ENCODE measurements at regions not wholly inside any gene's neighbourhood (a gene's known extent, or its start where the extent isn't known, plus 50 kb on each side); places are given as distances from the start of the nearest gene placed in this dataset.
"Not testable (repeated sequence)": the region's sequence is repeated elsewhere in the genome, so short reads cannot be mapped to it uniquely, and the experiment has no call there.

GRCh38 chr3:88467191-88467590, 317.4 kb downstream of the C3orf38 start:
- TF ChIP-seq PAX5 (IDR thresholded peaks at IDR 0.05; ENCODE audit: insufficient read depth, low read length, severe bottlenecking) (no peak), SPI1 (IDR thresholded peaks at IDR 0.05; ENCODE audit: low read depth, low read length) (no peak), POU2F2 (IDR thresholded peaks at IDR 0.05; ENCODE audit: low read depth, low read length) (no peak), TAF1 (IDR thresholded peaks at IDR 0.05; ENCODE audit: low read depth, low read length) (no peak)
- no peak for FAIRE-seq
- no peak for DNase-seq (ENCODE audit: insufficient read length, low spot score)

- DNase-seq (ENCODE audit: insufficient read length, low spot score) (no peak), FAIRE-seq (no peak)
- no peak for TF ChIP-seq PAX5 (IDR thresholded peaks at IDR 0.05; ENCODE audit: insufficient read depth, low read length, severe bottlenecking)
- no peak for TF ChIP-seq POLR2AphosphoS5 (IDR thresholded peaks at IDR 0.05; ENCODE audit: low read depth, low read length)
- TF ChIP-seq SPI1 (IDR thresholded peaks at IDR 0.05; ENCODE audit: low read depth, low read length), result no peak
- TF ChIP-seq POLR2A (IDR thresholded peaks at IDR 0.05; ENCODE audit: low read depth, low read length), result no peak
- no peak for TF ChIP-seq POU2F2 (IDR thresholded peaks at IDR 0.05; ENCODE audit: low read depth, low read length)
These were observed 319.5 kb downstream of the C3orf38 start for GRCh38 chr3:88469216-88469615.

GRCh38 chr3:88478460-88478859, 328.7 kb downstream of the C3orf38 start:
- DNase-seq (ENCODE audit: insufficient read length, low spot score), result no peak
- TF ChIP-seq POLR2A (IDR thresholded peaks at IDR 0.05; ENCODE audit: low read depth, low read length), result no peak
- TF ChIP-seq PAX5 (IDR thresholded peaks at IDR 0.05; ENCODE audit: insufficient read depth, low read length, severe bottlenecking), result no peak
- no peak for TF ChIP-seq TAF1 (IDR thresholded peaks at IDR 0.05; ENCODE audit: low read depth, low read length)
- no peak for TF ChIP-seq POLR2AphosphoS5 (IDR thresholded peaks at IDR 0.05; ENCODE audit: low read depth, low read length)
- no peak for TF ChIP-seq SPI1 (IDR thresholded peaks at IDR 0.05; ENCODE audit: low read depth, low read length)
- no peak for TF ChIP-seq POU2F2 (IDR thresholded peaks at IDR 0.05; ENCODE audit: low read depth, low read length)
- no peak for FAIRE-seq

GRCh38 chr3:88480822-88481221, 331.1 kb downstream of the C3orf38 start:
- no peak for TF ChIP-seq SPI1 (IDR thresholded peaks at IDR 0.05; ENCODE audit: low read depth, low read length)
- TF ChIP-seq POLR2AphosphoS5 (IDR thresholded peaks at IDR 0.05; ENCODE audit: low read depth, low read length), result no peak
- FAIRE-seq, result no peak
- no peak for DNase-seq (ENCODE audit: insufficient read length, low spot score)

GRCh38 chr3:88485001-88485400, 335.2 kb downstream of the C3orf38 start:
- no peak for DNase-seq (ENCODE audit: insufficient read length, low spot score)
- no peak for FAIRE-seq
- no peak for TF ChIP-seq SPI1 (IDR thresholded peaks at IDR 0.05; ENCODE audit: low read depth, low read length)
- no peak for TF ChIP-seq POLR2A (IDR thresholded peaks at IDR 0.05; ENCODE audit: low read depth, low read length)
- TF ChIP-seq POLR2AphosphoS5 (IDR thresholded peaks at IDR 0.05; ENCODE audit: low read depth, low read length), result no peak
- no peak for TF ChIP-seq POU2F2 (IDR thresholded peaks at IDR 0.05; ENCODE audit: low read depth, low read length)
- TF ChIP-seq PAX5 (IDR thresholded peaks at IDR 0.05; ENCODE audit: insufficient read depth, low read length, severe bottlenecking), result no peak
- no peak for TF ChIP-seq TAF1 (IDR thresholded peaks at IDR 0.05; ENCODE audit: low read depth, low read length)

GRCh38 chr3:88508818-88509217, 359.1 kb downstream of the C3orf38 start:
- not testable (repeated sequence) for FAIRE-seq; DNase-seq (ENCODE audit: insufficient read length, low spot score)

GRCh38 chr3:88509582-88509981, 359.8 kb downstream of the C3orf38 start:
- DNase-seq (ENCODE audit: insufficient read length, low spot score) (no peak), FAIRE-seq (no peak)
- TF ChIP-seq POU2F2 (IDR thresholded peaks at IDR 0.05; ENCODE audit: low read depth, low read length) (no peak), PAX5 (IDR thresholded peaks at IDR 0.05; ENCODE audit: insufficient read depth, low read length, severe bottlenecking) (no peak), TAF1 (IDR thresholded peaks at IDR 0.05; ENCODE audit: low read depth, low read length) (no peak), POLR2A (IDR thresholded peaks at IDR 0.05; ENCODE audit: low read depth, low read length) (no peak), SPI1 (IDR thresholded peaks at IDR 0.05; ENCODE audit: low read depth, low read length) (no peak), POLR2AphosphoS5 (IDR thresholded peaks at IDR 0.05; ENCODE audit: low read depth, low read length) (no peak)

- DNase-seq (ENCODE audit: insufficient read length, low spot score) (no peak), FAIRE-seq (no peak)
- TF ChIP-seq POLR2A (IDR thresholded peaks at IDR 0.05; ENCODE audit: low read depth, low read length) (no peak), PAX5 (IDR thresholded peaks at IDR 0.05; ENCODE audit: insufficient read depth, low read length, severe bottlenecking) (no peak), SPI1 (IDR thresholded peaks at IDR 0.05; ENCODE audit: low read depth, low read length) (no peak)
These were observed 378.7 kb downstream of the C3orf38 start for GRCh38 chr3:88528494-88528893.

- DNase-seq (ENCODE audit: insufficient read length, low spot score) (no peak), FAIRE-seq (no peak)
- TF ChIP-seq TAF1 (IDR thresholded peaks at IDR 0.05; ENCODE audit: low read depth, low read length), result no peak
- no peak for TF ChIP-seq POU2F2 (IDR thresholded peaks at IDR 0.05; ENCODE audit: low read depth, low read length)
- TF ChIP-seq PAX5 (IDR thresholded peaks at IDR 0.05; ENCODE audit: insufficient read depth, low read length, severe bottlenecking), result no peak
- no peak for TF ChIP-seq POLR2A (IDR thresholded peaks at IDR 0.05; ENCODE audit: low read depth, low read length)
- no peak for TF ChIP-seq POLR2AphosphoS5 (IDR thresholded peaks at IDR 0.05; ENCODE audit: low read depth, low read length)
- no peak for TF ChIP-seq SPI1 (IDR thresholded peaks at IDR 0.05; ENCODE audit: low read depth, low read length)
These were observed 384.8 kb downstream of the C3orf38 start for GRCh38 chr3:88534534-88534933.

- no peak for TF ChIP-seq POU2F2 (IDR thresholded peaks at IDR 0.05; ENCODE audit: low read depth, low read length)
- no peak for TF ChIP-seq TAF1 (IDR thresholded peaks at IDR 0.05; ENCODE audit: low read depth, low read length)
- no peak for TF ChIP-seq SPI1 (IDR thresholded peaks at IDR 0.05; ENCODE audit: low read depth, low read length)
- no peak for TF ChIP-seq PAX5 (IDR thresholded peaks at IDR 0.05; ENCODE audit: insufficient read depth, low read length, severe bottlenecking)
- TF ChIP-seq POLR2A (IDR thresholded peaks at IDR 0.05; ENCODE audit: low read depth, low read length), result no peak
- TF ChIP-seq POLR2AphosphoS5 (IDR thresholded peaks at IDR 0.05; ENCODE audit: low read depth, low read length), result no peak
- DNase-seq (ENCODE audit: insufficient read length, low spot score), result no peak
- no peak for FAIRE-seq
These were observed 385.8 kb downstream of the C3orf38 start for GRCh38 chr3:88535563-88535962.

GRCh38 chr3:88542916-88543315, 393.2 kb downstream of the C3orf38 start:
- FAIRE-seq (no peak), DNase-seq (ENCODE audit: insufficient read length, low spot score) (no peak)
- TF ChIP-seq POLR2AphosphoS5 (IDR thresholded peaks at IDR 0.05; ENCODE audit: low read depth, low read length) (no peak), POLR2A (IDR thresholded peaks at IDR 0.05; ENCODE audit: low read depth, low read length) (no peak), PAX5 (IDR thresholded peaks at IDR 0.05; ENCODE audit: insufficient read depth, low read length, severe bottlenecking) (no peak), POU2F2 (IDR thresholded peaks at IDR 0.05; ENCODE audit: low read depth, low read length) (no peak), SPI1 (IDR thresholded peaks at IDR 0.05; ENCODE audit: low read depth, low read length) (no peak)

All from GM12891 (cell line).